HUES48 (cell line): ENCODE measurements at regions not wholly inside any gene's neighbourhood (a gene's known extent, or its start where the extent isn't known, plus 50 kb on each side); places are given as distances from the start of the nearest gene placed in this dataset.
A peak's percentile ranks its signal among the peaks of the same experiment; 100 is the strongest.
"Not testable (repeated sequence)": the region's sequence is repeated elsewhere in the genome, so short reads cannot be mapped to it uniquely, and the experiment has no call there.

Experiments
- H3K27ac ChIP-seq: one replicate; pipeline ENCODE4 v1.7.0; 2013; ENCODE audit warnings: low read depth, low read length, inconsistent platforms
- H3K27me3 ChIP-seq: 2 replicates; pipeline ENCODE4 v1.6.1; 2013; ENCODE audit warnings: mild to moderate bottlenecking, low read length; ENCODE audit not compliant: control insufficient read depth, insufficient read depth
- H3K36me3 ChIP-seq: 2 replicates; pipeline ENCODE4 v1.6.1; 2013; ENCODE audit warnings: low read length; ENCODE audit not compliant: control insufficient read depth, insufficient read depth
- H3K4me1 ChIP-seq: 2 replicates; pipeline ENCODE4 v1.6.1; 2013; ENCODE audit warnings: mild to moderate bottlenecking, low read length; ENCODE audit not compliant: control insufficient read depth, insufficient read depth
- H3K4me3 ChIP-seq: 2 replicates; pipeline ENCODE4 v1.5.1; 2013; ENCODE audit warnings: mild to moderate bottlenecking, low read depth, low read length
- H3K9ac ChIP-seq: 2 replicates; pipeline ENCODE4 v1.6.1; 2013; ENCODE audit warnings: mild to moderate bottlenecking, low read depth, low read length, moderate library complexity
- H3K9me3 ChIP-seq: 2 replicates; pipeline ENCODE4 v1.6.1; 2013; ENCODE audit warnings: low read length; ENCODE audit not compliant: control insufficient read depth, insufficient read depth

GRCh38 chrX:86887341-86887740 lies 630.3 kb upstream of the KLHL4 start:
- H3K27me3 ChIP-seq, result no peaks in the 10 kb centered on the region
- H3K9ac ChIP-seq, result no peak overlapping the region
- H3K4me3 ChIP-seq, result no peak overlapping the region

GRCh38 chrX:86910027-86910426 lies 607.6 kb upstream of the KLHL4 start:
- Histone ChIP-seq H3K27me3 (no peaks in the 10 kb centered on the region), H3K4me3 (no peak overlapping the region), H3K27ac (no peak overlapping the region)

More at GRCh38 chrX:86887341-86887740, 630.3 kb upstream of the KLHL4 start:
- Histone ChIP-seq H3K9me3 (peaks cover 5% of the 10 kb centered on the region), H3K27ac (no peak overlapping the region), H3K4me1 (no peaks in the 10 kb centered on the region), H3K36me3 (no peaks in the 10 kb centered on the region)

GRCh38 chrX:86910602-86911311 lies 606.8 kb upstream of the KLHL4 start:
- no peak overlapping the region for H3K4me3 ChIP-seq
- no peaks in the 10 kb centered on the region for H3K27me3 ChIP-seq
- H3K4me1 ChIP-seq, result no peaks in the 10 kb centered on the region
- H3K9me3 ChIP-seq, result no peaks in the 10 kb centered on the region
- H3K36me3 ChIP-seq, result no peaks in the 10 kb centered on the region
- no peak overlapping the region for H3K9ac ChIP-seq
- H3K27ac ChIP-seq, result no peak overlapping the region

More at GRCh38 chrX:86910027-86910426, 607.6 kb upstream of the KLHL4 start:
- Histone ChIP-seq H3K36me3 (no peaks in the 10 kb centered on the region), H3K4me1 (no peaks in the 10 kb centered on the region), H3K9me3 (no peaks in the 10 kb centered on the region), H3K9ac (no peak overlapping the region)

- Histone ChIP-seq H3K4me1 (peaks cover 4% of the 10 kb centered on the region; the same call in 1 of the 2 replicates), H3K9me3 (no peaks in the 10 kb centered on the region), H3K9ac (no peak overlapping the region), H3K27me3 (no peaks in the 10 kb centered on the region), H3K4me3 (no peak overlapping the region), H3K27ac (no peak overlapping the region), H3K36me3 (no peaks in the 10 kb centered on the region)
Measured at GRCh38 chrX:86914569-86914968, 603.0 kb upstream of the KLHL4 start.

- H3K27me3 ChIP-seq, result no peaks in the 10 kb centered on the region
- H3K4me3 ChIP-seq, result no peak overlapping the region
- H3K4me1 ChIP-seq, result peaks cover 4% of the 10 kb centered on the region; the same call in 1 of the 2 replicates
- H3K27ac ChIP-seq, result no peak overlapping the region
- H3K9me3 ChIP-seq, result no peaks in the 10 kb centered on the region
- H3K36me3 ChIP-seq, result no peaks in the 10 kb centered on the region
- H3K9ac ChIP-seq, result no peak overlapping the region
Measured at GRCh38 chrX:86917959-86918358, 599.6 kb upstream of the KLHL4 start.

- H3K4me3 ChIP-seq, result peak overlapping the region; percentile 2; the same call in 1 of the 2 replicates
- no peaks in the 10 kb centered on the region for H3K27me3 ChIP-seq
- H3K9ac ChIP-seq, result no peak overlapping the region
- H3K4me1 ChIP-seq, result no peaks in the 10 kb centered on the region
- no peaks in the 10 kb centered on the region for H3K36me3 ChIP-seq
- no peaks in the 10 kb centered on the region for H3K9me3 ChIP-seq
- no peak overlapping the region for H3K27ac ChIP-seq
Measured at GRCh38 chrX:86930419-86930818, 587.2 kb upstream of the KLHL4 start.

GRCh38 chrX:86935988-86936387 lies 581.6 kb upstream of the KLHL4 start:
- Histone ChIP-seq H3K27me3 (no peaks in the 10 kb centered on the region), H3K4me3 (no peak overlapping the region), H3K4me1 (no peaks in the 10 kb centered on the region), H3K27ac (no peak overlapping the region), H3K9me3 (no peaks in the 10 kb centered on the region), H3K9ac (no peak overlapping the region), H3K36me3 (no peaks in the 10 kb centered on the region)

GRCh38 chrX:86946569-86946968 lies 571.0 kb upstream of the KLHL4 start:
- H3K9ac ChIP-seq, result no peak overlapping the region
- no peak overlapping the region for H3K27ac ChIP-seq
- H3K4me1 ChIP-seq, result peaks cover 31% of the 10 kb centered on the region
- no peaks in the 10 kb centered on the region for H3K9me3 ChIP-seq
- H3K4me3 ChIP-seq, result no peak overlapping the region
- H3K27me3 ChIP-seq, result no peaks in the 10 kb centered on the region
- no peaks in the 10 kb centered on the region for H3K36me3 ChIP-seq

- Histone ChIP-seq H3K27me3 (no peaks in the 10 kb centered on the region), H3K9ac (no peak overlapping the region), H3K27ac (no peak overlapping the region), H3K36me3 (no peaks in the 10 kb centered on the region), H3K4me3 (no peak overlapping the region), H3K4me1 (no peaks in the 10 kb centered on the region), H3K9me3 (peaks cover 4% of the 10 kb centered on the region; the same call in 1 of the 2 replicates)
Measured at GRCh38 chrX:86964321-86964720, 553.3 kb upstream of the KLHL4 start.

- Histone ChIP-seq H3K9ac (no peak overlapping the region), H3K27ac (peak overlapping the region; percentile 74), H3K27me3 (no peaks in the 10 kb centered on the region)
Measured at GRCh38 chrX:86981326-86981879, 536.2 kb upstream of the KLHL4 start.

GRCh38 chrX:86987351-86987750 lies 530.3 kb upstream of the KLHL4 start:
- H3K27ac ChIP-seq, H3K4me1 ChIP-seq, H3K4me3 ChIP-seq, H3K9me3 ChIP-seq, H3K36me3 ChIP-seq, H3K27me3 ChIP-seq, H3K9ac ChIP-seq: not testable (repeated sequence)

More at GRCh38 chrX:86981326-86981879, 536.2 kb upstream of the KLHL4 start:
- Histone ChIP-seq H3K4me1 (peaks cover 24% of the 10 kb centered on the region), H3K9me3 (peaks cover 3% of the 10 kb centered on the region; the same call in 1 of the 2 replicates), H3K4me3 (no peak overlapping the region), H3K36me3 (no peaks in the 10 kb centered on the region)
